NCI-H524 treated with DMSO at 0.1 percent for 48 hours (cell line): ENCODE measurements at regions not wholly inside any gene's neighbourhood (a gene's known extent, or its start where the extent isn't known, plus 50 kb on each side); places are given as distances from the start of the nearest gene placed in this dataset.
"Not testable (repeated sequence)": the region's sequence is repeated elsewhere in the genome, so short reads cannot be mapped to it uniquely, and the experiment has no call there.

Experiments used
- DNase-seq: peaks from one replicate; lab custom pipeline; 2025; lab: John Stamatoyannopoulos, UW

DNA sequence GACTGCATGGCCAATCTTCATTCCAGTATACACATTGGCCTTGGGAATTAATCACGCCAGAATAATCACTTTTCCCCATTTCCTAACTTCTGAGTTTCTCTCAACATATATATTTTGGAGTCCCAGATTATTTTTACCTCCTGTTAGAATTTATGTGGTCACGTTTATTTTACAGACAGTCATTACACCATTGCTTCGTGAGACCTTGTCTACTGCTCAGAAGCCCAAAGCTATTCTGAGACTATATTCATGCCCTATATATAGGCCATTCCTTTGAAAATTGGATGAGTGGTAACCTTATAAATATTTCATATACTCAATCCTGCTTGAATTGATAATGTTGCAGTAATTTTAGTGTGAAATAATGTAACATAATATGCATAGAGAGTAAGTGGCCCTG lies 610.0 kb upstream of the CDH2 start:
- no peak for DNase-seq

- no peak for DNase-seq
Observed at GRCh38 chr18:28781616-28782362, 604.9 kb upstream of the CDH2 start.

DNA sequence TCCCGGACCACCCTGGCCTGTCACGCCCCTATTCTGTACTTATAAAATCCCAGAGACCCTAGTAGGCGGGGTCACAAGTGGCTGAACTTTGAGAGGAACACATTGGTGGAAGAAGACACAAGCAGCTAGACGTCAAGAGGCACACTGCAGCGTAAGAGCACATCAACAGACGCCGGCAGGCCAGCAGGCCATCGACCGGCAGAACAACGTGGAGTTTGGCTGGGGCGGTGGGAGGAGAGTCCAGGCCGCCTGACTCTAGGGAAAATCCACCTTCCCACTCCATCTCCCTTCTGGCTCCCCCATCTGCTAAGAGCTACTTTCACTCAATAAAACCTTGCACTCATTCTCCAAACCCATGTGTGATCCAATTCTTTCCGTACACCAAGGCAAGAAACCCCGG lies 601.8 kb upstream of the CDH2 start:
- peak; percentile 19 for DNase-seq

DNA sequence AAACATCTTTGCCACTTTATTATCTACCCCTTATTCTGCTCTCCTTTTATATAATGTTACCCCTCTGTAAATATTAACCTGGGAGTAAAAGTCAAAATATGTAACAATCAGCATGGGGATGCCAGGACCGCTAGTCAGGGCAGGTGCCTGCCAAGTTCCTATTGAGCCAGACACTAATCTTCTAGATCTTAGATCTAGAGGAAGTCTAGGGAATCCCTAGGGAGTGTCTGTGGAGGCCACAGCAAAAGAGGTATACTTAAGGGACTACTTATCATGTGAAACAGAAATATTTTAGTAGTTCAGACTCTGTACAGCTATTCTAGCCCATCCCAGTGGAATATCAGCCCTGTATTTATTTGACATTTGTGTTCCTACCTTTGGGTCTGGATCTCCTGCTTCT lies 600.8 kb upstream of the CDH2 start:
- no peak for DNase-seq

DNA sequence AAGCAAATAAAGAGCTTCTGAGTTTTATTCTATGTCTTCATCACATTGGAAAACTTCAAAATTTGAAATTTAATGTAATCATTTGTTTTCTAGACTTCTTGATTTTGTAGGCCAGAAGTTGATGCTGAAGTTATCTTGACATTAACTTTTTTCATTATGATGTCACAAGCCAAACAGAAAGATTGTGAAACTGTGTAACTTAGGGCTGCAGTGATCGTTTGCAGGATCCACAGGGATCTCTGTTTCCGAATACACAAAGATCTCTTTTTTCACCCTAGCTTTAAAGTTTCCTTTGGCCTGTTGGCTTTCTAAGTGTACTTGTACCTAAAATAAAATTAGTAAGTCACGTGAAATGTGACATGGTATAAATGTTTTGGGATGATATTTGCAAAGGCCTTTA lies 594.9 kb upstream of the CDH2 start:
- no peak for DNase-seq

DNA sequence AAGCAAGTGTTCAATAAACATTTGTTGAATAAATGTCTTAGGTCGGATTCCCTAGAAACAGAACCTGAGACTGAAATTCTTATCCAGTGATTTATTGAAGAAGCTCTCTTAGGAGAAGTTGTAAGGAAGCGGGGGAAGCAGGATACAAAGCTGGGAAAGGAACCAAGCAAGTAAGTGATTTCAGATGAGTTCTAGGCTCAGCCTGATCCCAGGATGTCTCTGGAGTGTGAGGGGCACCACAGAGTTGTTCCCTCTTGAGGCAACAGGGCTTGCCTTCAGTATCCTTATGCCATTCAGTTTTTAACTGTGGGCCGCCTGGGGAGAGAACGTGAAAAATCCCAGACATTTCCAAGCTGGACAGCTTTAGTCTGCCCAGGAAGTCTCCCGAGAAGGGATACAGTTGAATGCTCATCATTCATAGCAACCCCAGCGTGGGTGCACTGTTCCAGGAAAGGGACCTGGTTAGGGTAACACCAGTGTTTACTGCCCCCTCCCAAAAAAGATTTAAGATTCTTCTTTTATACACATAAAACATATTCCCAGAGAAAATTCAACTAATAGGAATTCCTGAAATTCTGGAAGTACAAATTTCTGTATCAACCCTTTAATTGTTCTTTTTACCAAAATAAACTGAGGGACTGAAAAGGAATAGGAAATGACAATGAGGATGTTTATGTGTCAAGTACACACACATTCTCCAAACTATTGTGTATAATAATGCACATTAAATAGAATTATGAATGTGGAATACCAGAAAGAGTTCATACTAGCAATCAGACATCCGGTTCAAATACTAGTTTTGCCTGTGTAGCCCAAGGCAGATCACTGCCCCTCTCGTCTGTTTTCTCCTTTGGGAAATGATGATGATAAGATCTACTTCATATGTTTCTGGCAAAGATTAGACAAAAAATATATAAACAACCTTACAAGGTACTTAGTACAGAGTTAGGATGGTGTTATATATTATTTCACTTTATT lies 592.1 kb upstream of the CDH2 start:
- no peak for DNase-seq

GRCh38 chr18:28767727-28768211 lies 590.8 kb upstream of the CDH2 start:
- no peak for DNase-seq

GRCh38 chr18:28767201-28767600 lies 590.3 kb upstream of the CDH2 start:
- no peak for DNase-seq

DNA sequence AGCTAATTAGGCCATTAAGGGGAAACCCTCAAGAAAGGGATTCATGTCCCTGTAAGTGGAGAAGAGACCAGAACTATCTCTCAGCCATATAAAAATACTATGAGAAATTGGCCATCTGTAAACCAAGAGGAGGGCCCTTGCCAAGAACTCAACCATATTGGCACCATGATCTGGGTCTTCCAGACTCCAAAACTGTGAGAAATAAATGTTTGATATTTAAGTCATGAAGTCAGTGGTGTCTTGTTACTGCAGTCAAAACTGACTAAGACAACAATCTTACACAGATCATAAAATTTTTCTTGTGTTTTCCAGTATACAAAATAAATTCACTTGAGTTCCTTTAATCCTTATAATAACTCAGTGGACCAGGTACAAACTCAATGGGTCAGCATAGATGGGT lies 589.8 kb upstream of the CDH2 start:
- DNase-seq = no peak

GRCh38 chr18:28766027-28766426 lies 589.1 kb upstream of the CDH2 start:
- DNase-seq = no peak

- DNase-seq = no peak
Observed at GRCh38 chr18:28760299-28760698, 583.4 kb upstream of the CDH2 start.

- DNase-seq = no peak
Observed at GRCh38 chr18:28757466-28758008, 580.6 kb upstream of the CDH2 start.

DNA sequence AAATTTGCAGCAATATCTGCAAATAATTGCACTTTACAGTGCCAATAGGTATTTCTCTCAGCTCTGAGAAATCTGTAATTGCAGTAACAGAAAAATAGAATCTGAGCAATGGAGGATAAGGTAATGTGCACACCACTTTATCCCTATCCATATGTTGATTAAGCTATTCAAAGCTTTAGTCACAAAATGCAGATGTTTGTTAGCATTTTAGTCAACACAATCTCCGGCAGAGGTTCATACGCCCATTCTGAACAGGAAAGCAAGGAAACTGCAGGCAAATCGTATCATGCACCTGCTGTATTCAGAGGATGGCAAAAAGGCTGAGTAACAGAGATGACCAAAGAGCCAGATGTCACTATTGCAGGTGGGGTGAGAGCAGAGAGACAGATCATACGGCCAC lies 566.2 kb upstream of the CDH2 start:
- no peak for DNase-seq

GRCh38 chr18:28740575-28740974 lies 563.6 kb upstream of the CDH2 start:
- no peak for DNase-seq

- no peak for DNase-seq
Observed at GRCh38 chr18:28736951-28737350, 560.0 kb upstream of the CDH2 start.

GRCh38 chr18:28736223-28736622 lies 559.3 kb upstream of the CDH2 start:
- no peak for DNase-seq

- no peak for DNase-seq
Observed at GRCh38 chr18:28735731-28736130, 558.8 kb upstream of the CDH2 start.

DNA sequence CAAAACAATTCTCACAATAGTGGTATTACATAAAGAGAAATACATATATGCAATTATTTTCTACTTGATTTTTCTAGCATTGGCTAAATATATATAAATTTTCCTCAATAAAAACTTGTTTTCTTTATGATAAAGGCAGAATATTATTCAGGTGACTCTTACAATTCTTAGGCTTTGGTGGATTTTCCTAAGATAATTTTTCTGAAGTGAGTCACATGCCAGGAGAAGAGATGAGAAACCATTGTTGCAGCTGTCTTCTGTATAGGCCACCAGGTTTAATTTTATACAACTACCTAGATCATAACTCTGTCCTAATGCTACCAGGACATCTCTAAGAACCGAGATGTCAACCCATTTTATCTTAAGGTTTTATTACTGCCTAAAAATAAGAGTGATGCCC lies 552.4 kb upstream of the CDH2 start:
- DNase-seq = no peak

- DNase-seq = no peak
Observed at GRCh38 chr18:28728891-28729290, 552.0 kb upstream of the CDH2 start.

GRCh38 chr18:28727189-28727588 lies 550.3 kb upstream of the CDH2 start:
- not testable (repeated sequence) for DNase-seq

GRCh38 chr18:28725876-28726275 lies 548.9 kb upstream of the CDH2 start:
- DNase-seq = no peak

GRCh38 chr18:28723506-28723905 lies 546.6 kb upstream of the CDH2 start:
- DNase-seq = no peak

- DNase-seq = no peak
Observed at GRCh38 chr18:28718696-28719095, 541.8 kb upstream of the CDH2 start.
